Esophagus squamous epithelium (tissue), 5 donors: ENCODE measurements at regions not wholly inside any gene's neighbourhood (a gene's known extent, or its start where the extent isn't known, plus 50 kb on each side); places are given as distances from the start of the nearest gene placed in this dataset.
"Not testable (repeated sequence)": the region's sequence is repeated elsewhere in the genome, so short reads cannot be mapped to it uniquely, and the experiment has no call there.

Source experiments
- DNase-seq: peaks from one replicate; lab custom pipeline; 2025; lab: John Stamatoyannopoulos, UW
- H3K27ac ChIP-seq, 4 donors: fragments of 200-600 bp; sonication (generic); one replicate each; pipeline ENCODE4 v1.5.1; 2016 to 2019; ENCODE audit warnings: mild to moderate bottlenecking in 1 of 4
- H3K27me3 ChIP-seq, 4 donors: fragments of 200-600 bp; sonication (generic); 1 replicate in 3 of 4; 2 replicates in 1 of 4; pipeline versions ENCODE4 v1.5.1 to v1.6.0; 2017 to 2021; ENCODE audit warnings: antibody characterized with exemption in 1 of 4
- H3K36me3 ChIP-seq, 3 donors: fragments of 200-600 bp; sonication (generic); one replicate each; pipeline ENCODE4 v1.5.1; 2016 to 2019
- H3K4me1 ChIP-seq, 3 donors: fragments of 200-600 bp; sonication (generic); one replicate each; pipeline ENCODE4 v1.5.1; 2017 to 2019
- H3K4me3 ChIP-seq, 4 donors: fragments of 200-600 bp; sonication (generic); 1 replicate in 3 of 4; 2 replicates in 1 of 4; pipeline ENCODE4 v1.5.1; 2016 to 2019; ENCODE audit warnings: mild to moderate bottlenecking in 2 of 4, moderate library complexity in 1 of 4
- H3K9me3 ChIP-seq, 3 donors: fragments of 200-600 bp; sonication (generic); one replicate each; pipeline ENCODE4 v1.5.1; 2016 to 2019
- POLR2A ChIP-seq, 4 donors: fragments of 450-650 bp; IDR thresholded peaks; one replicate each; pipeline ENCODE4 v1.6.1; 2017; ENCODE audit warnings: antibody characterized with exemption in 4 of 4, mild to moderate bottlenecking in 4 of 4, moderate library complexity in 3 of 4
- WGBS, 2 donors: methylation state at CpG; one replicate each; pipeline ENCODE4 v1.1.5; 2018; 5-methylcytosine and 5-hydroxymethylcytosine counted together
- intact Hi-C: fragments of 100-400 bp; cut with DNase I; formaldehyde crosslinking; loops from one replicate; pipeline ENCODE4 v1.15.0; 2022
- TF ChIP-seq, protein P1 (sequence below), 6 experiments: fragments of 450-650 bp in 4 of 6; fragments of 200-600 bp in 2 of 6; sonication (generic) in 2 of 6; IDR thresholded peaks; one replicate each; pipeline ENCODE4 v1.5.1; 2016 to 2019; ENCODE audit warnings: antibody characterized with exemption in 6 of 6, mild to moderate bottlenecking in 4 of 6, moderate library complexity in 4 of 6
- donor health status: DM: yes; HTN: yes; CAD: no.

DNA sequence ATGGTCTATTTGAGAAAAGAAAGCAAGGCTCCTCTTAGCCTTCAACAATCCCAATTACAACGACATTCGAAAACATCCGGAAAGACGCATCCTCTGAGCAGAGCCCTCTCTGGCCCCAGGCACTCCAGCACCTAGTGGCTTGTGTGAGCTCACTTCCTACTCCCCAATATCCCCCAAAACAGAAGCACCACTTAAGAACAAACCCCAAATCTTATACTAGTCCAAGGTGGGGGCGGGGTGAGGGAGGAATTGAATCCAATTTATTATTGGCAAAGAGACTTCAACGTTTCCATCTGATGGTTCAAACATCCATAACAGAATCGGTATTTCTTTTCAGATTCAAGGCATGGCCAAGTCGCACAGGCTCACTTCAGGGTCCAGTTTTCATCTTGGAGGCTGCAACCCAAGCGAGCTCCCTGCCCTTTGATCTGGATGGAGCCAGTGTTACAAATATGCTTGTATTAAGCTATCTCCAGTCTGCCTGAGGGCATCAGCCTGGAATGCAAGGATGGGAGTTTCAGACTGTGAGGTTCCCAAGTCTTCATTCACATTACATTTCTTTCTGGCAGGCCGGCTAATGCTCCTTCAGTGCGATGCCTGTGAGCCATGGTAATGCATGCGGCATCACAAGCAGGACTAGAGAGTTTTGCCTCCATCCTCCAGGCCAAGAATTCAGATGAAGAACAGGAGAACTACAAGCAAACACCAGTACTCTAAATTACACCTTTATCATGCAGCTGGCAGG lies 132.5 kb upstream of the FOXN3 start:
- no peak for DNase-seq
- 94 to 96% methylated on average over 10 to 11 of the region's 12 CpGs for WGBS, 2 donors
- no peaks in the 10 kb centered on the region for H3K27me3 ChIP-seq
- H3K4me1 ChIP-seq, result peaks cover 0 to 13% (median 0%) of the 10 kb centered on the region in 3 donors
- TF ChIP-seq POLR2A (IDR thresholded peaks at IDR 0.05), result no peak
- TF ChIP-seq, protein P1, sequence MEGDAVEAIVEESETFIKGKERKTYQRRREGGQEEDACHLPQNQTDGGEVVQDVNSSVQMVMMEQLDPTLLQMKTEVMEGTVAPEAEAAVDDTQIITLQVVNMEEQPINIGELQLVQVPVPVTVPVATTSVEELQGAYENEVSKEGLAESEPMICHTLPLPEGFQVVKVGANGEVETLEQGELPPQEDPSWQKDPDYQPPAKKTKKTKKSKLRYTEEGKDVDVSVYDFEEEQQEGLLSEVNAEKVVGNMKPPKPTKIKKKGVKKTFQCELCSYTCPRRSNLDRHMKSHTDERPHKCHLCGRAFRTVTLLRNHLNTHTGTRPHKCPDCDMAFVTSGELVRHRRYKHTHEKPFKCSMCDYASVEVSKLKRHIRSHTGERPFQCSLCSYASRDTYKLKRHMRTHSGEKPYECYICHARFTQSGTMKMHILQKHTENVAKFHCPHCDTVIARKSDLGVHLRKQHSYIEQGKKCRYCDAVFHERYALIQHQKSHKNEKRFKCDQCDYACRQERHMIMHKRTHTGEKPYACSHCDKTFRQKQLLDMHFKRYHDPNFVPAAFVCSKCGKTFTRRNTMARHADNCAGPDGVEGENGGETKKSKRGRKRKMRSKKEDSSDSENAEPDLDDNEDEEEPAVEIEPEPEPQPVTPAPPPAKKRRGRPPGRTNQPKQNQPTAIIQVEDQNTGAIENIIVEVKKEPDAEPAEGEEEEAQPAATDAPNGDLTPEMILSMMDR (IDR thresholded peaks at IDR 0.05), result no peak
- H3K36me3 ChIP-seq, result no peaks in the 10 kb centered on the region
- intact Hi-C loops, result no loop called here
- H3K4me3 ChIP-seq, result no peak overlapping the region
- H3K9me3 ChIP-seq, result no peaks in the 10 kb centered on the region
- no peak overlapping the region for H3K27ac ChIP-seq

DNA sequence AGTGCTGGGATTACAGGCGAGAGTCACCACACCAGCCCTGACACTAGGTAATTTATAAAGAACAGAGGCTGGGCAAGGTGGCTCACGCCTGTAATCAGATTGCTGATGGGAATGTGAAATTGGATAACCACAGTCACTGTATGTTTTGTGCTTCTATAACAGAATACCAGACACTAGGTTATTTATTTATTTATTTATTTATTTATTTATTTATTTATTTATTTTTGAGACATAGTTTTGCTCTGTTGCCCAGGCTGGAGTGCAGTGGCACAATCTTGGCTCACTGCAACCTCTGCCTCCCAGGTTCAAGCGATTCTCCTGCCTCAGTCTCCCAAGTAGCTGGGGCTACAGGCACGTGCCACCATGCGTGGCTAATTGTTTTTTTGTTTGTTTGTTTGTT lies 130.0 kb upstream of the FOXN3 start:
- H3K36me3 ChIP-seq, DNase-seq, H3K27ac ChIP-seq, intact Hi-C loops, H3K27me3 ChIP-seq, H3K9me3 ChIP-seq, H3K4me3 ChIP-seq: not testable (repeated sequence)
- 97 to 98% methylated on average over 5 of the region's 5 CpGs for WGBS, 2 donors
- H3K4me1 ChIP-seq, result peaks cover 0 to 21% (median 4%) of the 10 kb centered on the region in 3 donors

DNA sequence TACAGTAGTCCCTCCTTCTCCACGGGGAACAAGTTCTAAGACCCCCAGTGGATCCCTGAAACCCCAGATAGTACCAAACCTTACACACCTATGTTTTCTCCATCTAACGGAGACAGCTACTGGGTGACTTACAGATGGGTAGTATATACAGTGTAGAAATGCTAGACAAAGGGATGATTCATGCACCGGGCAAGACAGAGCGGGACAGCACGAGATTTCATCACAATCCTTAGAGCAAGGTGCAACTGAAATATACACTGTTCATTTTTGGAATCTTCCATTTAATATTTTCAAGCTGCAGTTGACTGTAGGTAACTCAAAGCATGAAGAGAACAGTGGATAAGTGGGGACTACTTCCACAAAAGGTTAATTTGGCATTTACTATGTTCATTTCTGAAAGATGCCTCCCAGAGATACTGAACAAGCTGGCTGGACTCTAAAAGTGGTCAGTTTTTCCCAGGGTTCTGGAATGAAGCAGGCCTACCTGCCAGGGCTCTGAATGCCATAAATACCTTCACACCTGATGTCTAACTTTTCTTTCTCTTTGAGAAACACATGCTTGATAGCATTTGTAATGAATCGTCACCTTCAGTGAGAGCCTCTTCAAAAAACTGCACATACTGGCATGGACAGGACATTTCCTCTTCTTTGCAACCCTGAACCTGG lies 127.7 kb upstream of the FOXN3 start:
- H3K4me3 ChIP-seq, result no peak overlapping the region
- H3K27me3 ChIP-seq, result no peaks in the 10 kb centered on the region
- no peaks in the 10 kb centered on the region for H3K9me3 ChIP-seq
- DNase-seq, result no peak
- H3K4me1 ChIP-seq, result peaks cover 0 to 13% (median 4%) of the 10 kb centered on the region in 3 donors
- no peak overlapping the region for H3K27ac ChIP-seq
- TF ChIP-seq, protein P1 (IDR thresholded peaks at IDR 0.05), result no peak
- no peak for TF ChIP-seq POLR2A (IDR thresholded peaks at IDR 0.05)
- no peaks in the 10 kb centered on the region for H3K36me3 ChIP-seq
- WGBS, 2 donors, result 54 to 83% methylated on average over 6 of the region's 6 CpGs
- intact Hi-C loops, result no loop called here

DNA sequence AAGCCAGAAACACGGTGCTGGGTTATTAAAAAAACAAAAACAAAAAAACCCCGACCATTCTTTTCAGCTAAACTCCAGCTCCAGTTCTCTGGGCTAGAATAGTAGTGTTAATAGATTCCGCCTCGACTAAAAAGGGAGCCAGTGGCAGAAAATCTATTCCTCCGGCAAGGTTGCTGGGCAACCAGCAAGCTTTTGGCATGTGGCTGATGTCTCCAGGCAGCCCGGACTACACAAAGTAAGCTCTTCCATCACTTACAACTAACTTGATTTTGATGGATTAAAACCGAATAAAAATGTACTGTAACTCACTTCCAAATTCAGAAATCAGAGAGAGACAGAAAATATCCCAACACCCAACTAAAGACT lies 126.4 kb upstream of the FOXN3 start:
- Histone ChIP-seq H3K36me3 (no peaks in the 10 kb centered on the region), H3K4me3 (no peak overlapping the region), H3K9me3 (no peaks in the 10 kb centered on the region), H3K27me3 (no peaks in the 10 kb centered on the region), H3K4me1 (peaks cover 0 to 13% (median 4%) of the 10 kb centered on the region in 3 donors), H3K27ac (no peak overlapping the region)
- intact Hi-C loops, result no loop called here
- no peak for DNase-seq
- TF ChIP-seq POLR2A (IDR thresholded peaks at IDR 0.05), result no peak
- TF ChIP-seq, protein P1 (IDR thresholded peaks at IDR 0.05), result no peak
- 17 to 27% methylated on average over 6 to 7 of the region's 7 CpGs for WGBS, 2 donors

DNA sequence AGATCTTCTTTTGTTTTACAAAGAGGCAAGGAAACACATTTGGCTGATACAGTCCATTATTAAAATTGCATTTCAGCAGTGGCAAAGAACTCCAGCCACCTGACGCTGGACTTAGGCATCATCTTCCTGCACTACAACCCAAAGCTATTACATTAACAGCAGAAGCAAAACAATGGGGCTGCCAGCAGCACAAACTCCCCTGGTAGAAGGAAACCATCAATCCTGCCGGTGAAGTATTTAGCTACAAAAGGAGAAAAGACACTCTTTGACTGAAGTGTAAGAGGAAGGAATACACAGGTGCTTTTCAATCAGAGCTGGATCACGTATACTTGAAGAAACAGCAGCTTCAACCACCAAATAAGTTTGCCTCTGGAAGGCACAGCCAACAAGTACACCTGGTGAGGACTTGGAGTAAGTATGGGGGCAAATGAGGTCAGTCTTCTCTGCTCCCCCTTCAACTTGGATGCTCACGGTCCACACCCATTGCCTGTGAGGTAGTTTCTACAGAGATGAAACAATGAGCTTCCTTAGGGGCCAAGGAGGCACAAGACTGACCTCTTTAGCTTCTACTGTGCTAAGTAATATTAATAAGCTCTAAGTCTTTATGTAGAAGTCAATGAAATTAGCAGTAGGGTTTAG lies 125.9 kb upstream of the FOXN3 start:
- Histone ChIP-seq H3K36me3 (no peaks in the 10 kb centered on the region), H3K4me3 (no peak overlapping the region), H3K4me1 (peaks cover 0 to 13% (median 4%) of the 10 kb centered on the region in 3 donors), H3K9me3 (no peaks in the 10 kb centered on the region), H3K27me3 (no peaks in the 10 kb centered on the region), H3K27ac (no peak overlapping the region)
- intact Hi-C loops, result no loop called here
- WGBS, 2 donors, result 49 to 56% methylated on average over 3 to 4 of the region's 4 CpGs
- no peak for DNase-seq
- TF ChIP-seq, protein P1 (IDR thresholded peaks at IDR 0.05), result no peak
- TF ChIP-seq POLR2A (IDR thresholded peaks at IDR 0.05), result no peak
